ENCODE measurements at regions not wholly inside any gene's neighbourhood (a gene's known extent, or its start where the extent isn't known, plus 50 kb on each side); places are given as distances from the start of the nearest gene placed in this dataset.

DNA sequence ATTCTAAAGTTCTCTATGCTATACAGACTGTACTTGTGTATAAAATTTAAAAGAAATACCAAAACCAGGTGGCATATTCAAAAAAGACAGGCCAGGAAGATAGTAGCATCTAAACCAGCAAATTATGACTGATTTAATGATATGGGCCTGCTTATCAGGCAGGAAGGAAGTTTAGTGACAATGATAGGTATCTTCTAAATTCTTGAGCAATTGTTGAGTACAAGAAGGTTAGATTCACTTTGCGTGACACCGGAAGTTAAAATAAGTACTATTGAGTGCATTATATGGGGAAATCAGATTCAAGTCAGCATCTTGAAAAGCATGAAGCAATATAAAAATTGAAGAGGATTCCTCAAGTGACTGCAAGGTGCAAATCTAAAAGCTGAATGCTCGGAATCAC lies 186.8 kb upstream of the RGS18 start (continued):
- TF ChIP-seq, protein P1, sequence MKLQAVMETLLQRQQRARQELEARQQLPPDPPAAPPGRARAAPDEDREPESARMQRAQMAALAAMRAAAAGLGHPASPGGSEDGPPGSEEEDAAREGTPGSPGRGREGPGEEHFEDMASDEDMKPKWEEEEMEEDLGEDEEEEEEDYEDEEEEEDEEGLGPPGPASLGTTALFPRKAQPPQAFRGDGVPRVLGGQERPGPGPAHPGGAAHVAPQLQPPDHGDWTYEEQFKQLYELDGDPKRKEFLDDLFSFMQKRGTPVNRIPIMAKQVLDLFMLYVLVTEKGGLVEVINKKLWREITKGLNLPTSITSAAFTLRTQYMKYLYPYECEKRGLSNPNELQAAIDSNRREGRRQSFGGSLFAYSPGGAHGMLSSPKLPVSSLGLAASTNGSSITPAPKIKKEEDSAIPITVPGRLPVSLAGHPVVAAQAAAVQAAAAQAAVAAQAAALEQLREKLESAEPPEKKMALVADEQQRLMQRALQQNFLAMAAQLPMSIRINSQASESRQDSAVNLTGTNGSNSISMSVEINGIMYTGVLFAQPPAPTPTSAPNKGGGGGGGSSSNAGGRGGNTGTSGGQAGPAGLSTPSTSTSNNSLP (IDR thresholded peaks at IDR 0.05; ENCODE audit: low read depth, low read length), result no peak
- TF ChIP-seq, protein P2, sequence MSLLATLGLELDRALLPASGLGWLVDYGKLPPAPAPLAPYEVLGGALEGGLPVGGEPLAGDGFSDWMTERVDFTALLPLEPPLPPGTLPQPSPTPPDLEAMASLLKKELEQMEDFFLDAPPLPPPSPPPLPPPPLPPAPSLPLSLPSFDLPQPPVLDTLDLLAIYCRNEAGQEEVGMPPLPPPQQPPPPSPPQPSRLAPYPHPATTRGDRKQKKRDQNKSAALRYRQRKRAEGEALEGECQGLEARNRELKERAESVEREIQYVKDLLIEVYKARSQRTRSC (CRISPR knock-in tag; IDR thresholded peaks at IDR 0.05; ENCODE audit: low read depth), result no peak
- TF ChIP-seq, protein P3, sequence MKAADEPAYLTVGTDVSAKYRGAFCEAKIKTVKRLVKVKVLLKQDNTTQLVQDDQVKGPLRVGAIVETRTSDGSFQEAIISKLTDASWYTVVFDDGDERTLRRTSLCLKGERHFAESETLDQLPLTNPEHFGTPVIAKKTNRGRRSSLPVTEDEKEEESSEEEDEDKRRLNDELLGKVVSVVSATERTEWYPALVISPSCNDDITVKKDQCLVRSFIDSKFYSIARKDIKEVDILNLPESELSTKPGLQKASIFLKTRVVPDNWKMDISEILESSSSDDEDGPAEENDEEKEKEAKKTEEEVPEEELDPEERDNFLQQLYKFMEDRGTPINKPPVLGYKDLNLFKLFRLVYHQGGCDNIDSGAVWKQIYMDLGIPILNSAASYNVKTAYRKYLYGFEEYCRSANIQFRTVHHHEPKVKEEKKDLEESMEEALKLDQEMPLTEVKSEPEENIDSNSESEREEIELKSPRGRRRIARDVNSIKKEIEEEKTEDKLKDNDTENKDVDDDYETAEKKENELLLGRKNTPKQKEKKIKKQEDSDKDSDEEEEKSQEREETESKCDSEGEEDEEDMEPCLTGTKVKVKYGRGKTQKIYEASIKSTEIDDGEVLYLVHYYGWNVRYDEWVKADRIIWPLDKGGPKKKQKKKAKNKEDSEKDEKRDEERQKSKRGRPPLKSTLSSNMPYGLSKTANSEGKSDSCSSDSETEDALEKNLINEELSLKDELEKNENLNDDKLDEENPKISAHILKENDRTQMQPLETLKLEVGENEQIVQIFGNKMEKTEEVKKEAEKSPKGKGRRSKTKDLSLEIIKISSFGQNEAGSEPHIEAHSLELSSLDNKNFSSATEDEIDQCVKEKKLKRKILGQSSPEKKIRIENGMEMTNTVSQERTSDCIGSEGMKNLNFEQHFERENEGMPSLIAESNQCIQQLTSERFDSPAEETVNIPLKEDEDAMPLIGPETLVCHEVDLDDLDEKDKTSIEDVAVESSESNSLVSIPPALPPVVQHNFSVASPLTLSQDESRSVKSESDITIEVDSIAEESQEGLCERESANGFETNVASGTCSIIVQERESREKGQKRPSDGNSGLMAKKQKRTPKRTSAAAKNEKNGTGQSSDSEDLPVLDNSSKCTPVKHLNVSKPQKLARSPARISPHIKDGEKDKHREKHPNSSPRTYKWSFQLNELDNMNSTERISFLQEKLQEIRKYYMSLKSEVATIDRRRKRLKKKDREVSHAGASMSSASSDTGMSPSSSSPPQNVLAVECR (CRISPR knock-in tag; IDR thresholded peaks at IDR 0.05; ENCODE audit: borderline replicate concordance), result no peak

DNA sequence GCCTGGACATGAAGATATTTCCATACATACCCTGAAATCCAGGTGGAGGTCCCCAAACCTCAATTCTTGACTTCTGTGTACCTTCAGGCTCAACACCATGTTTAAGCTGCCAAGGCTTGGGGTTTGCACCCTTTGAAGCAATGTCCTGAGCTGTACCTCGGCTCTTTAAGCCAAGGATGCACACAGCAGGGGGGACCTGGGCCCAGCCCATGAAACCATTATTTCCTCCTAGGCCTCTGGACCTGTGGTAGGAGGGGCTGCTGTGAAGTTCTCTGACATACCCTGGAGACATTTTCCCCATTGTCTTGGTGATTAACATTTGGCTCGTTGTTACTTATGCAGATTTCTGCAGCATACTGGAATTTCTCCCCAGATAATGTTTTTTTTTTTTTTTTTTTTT lies 184.3 kb upstream of the RGS18 start:
- no TSS peak for BruUV-seq (replicated peaks)

More for the DNA sequence above, 184.3 kb upstream of the RGS18 start:
- ATAC-seq, result no peak
- Histone ChIP-seq H3K79me2 (ENCODE audit: insufficient read depth, low read length) (no peaks in the 10 kb centered on the region), H3K9me3 (ENCODE audit: low read length) (no peaks in the 10 kb centered on the region), H3K4me3 (replicated peaks in 1 of 3; ENCODE audit: insufficient read depth in 1 of 3, low read depth in 2 of 3, low read length in 3 of 3) (no peak overlapping the region), H3K27me3 (ENCODE audit: control insufficient read depth in 1 of 2, insufficient read depth in 2 of 2, low read length in 2 of 2) (no peaks in the 10 kb centered on the region), H2AFZ (ENCODE audit: low read length) (no peak overlapping the region), H4K20me1 (ENCODE audit: insufficient read depth, low read length) (no peaks in the 10 kb centered on the region), H3K4me2 (ENCODE audit: low read depth, low read length) (no peak overlapping the region), H3K36me3 (replicated peaks in 1 of 2; ENCODE audit: control insufficient read depth in 1 of 2, insufficient read depth in 2 of 2, low read length in 2 of 2) (no peaks in the 10 kb centered on the region), H3K9ac (ENCODE audit: insufficient read depth, low read depth, low read length) (no peak overlapping the region), H3K4me1 (ENCODE audit: insufficient read depth, low read length) (no peaks in the 10 kb centered on the region), H3K27ac (ENCODE audit: extremely low read length, insufficient read depth, low read length) (no peak overlapping the region)
- in situ Hi-C loops (cut with HindIII; ENCODE audit: extremely low pct_ligation_motif_present, low pct_unique_long_range_greater_than_20kb), result no loop called here
- TF ChIP-seq POGZ (CRISPR knock-in tag; IDR thresholded peaks at IDR 0.05) (no peak), NPAS2 (CRISPR knock-in tag; IDR thresholded peaks at IDR 0.05; ENCODE audit: borderline replicate concordance) (no peak), RBFOX2 (IDR thresholded peaks at IDR 0.05; ENCODE audit: low read depth, low read length) (no peak), ZNF777 (CRISPR knock-in tag; IDR thresholded peaks at IDR 0.05) (no peak)
- FAIRE-seq, result no peak
- DNase-seq (ENCODE audit: low spot score), result no peak
- POLR2A ChIA-PET, result no interaction called here
- WGBS (ENCODE audit: low lambda C conversion rate), result 0% methylated on average over 2 of the region's 2 CpGs
- CTCF ChIA-PET (ENCODE audit: low intra/inter-chr PET ratio, low total read pairs), result no interaction called here
- intact Hi-C loops (cut with micrococcal nuclease; ENCODE audit: unreplicated experiment), result no loop called here

Measured in HepG2 (cell line).